AG04449 (cell line): ENCODE measurements at regions not wholly inside any gene's neighbourhood (a gene's known extent, or its start where the extent isn't known, plus 50 kb on each side); places are given as distances from the start of the nearest gene placed in this dataset.

Experiments
- CTCF ChIA-PET: fragments of 350-600 bp; formaldehyde crosslinking; extraction: SDS; loops from one replicate; lab custom pipeline; 2021; ENCODE audit warnings: antibody characterized with exemption; lab: Yijun Ruan, JAX
- POLR2A ChIA-PET: fragments of 400-600, 350-600 bp; formaldehyde crosslinking; extraction: SDS; loops from one replicate; lab custom pipeline; 2020; ENCODE audit warnings: antibody characterized with exemption, inconsistent platforms; lab: Yijun Ruan, JAX
- DNase-seq: peaks from one replicate; pipeline ENCODE4 v3.0.0-alpha.2; 2010; ENCODE audit warnings: low read depth, low spot score
- H3K4me3 ChIP-seq: 2 replicates; pipeline ENCODE4 v1.5.1; 2011; ENCODE audit warnings: low read depth, mild to moderate bottlenecking, control low read depth, low read length
- CTCF ChIP-seq: IDR thresholded peaks from one replicate; pipeline ENCODE4 v1.5.1; 2011; ENCODE audit warnings: mild to moderate bottlenecking, moderate library complexity, low read length, control low read depth, inconsistent platforms; ENCODE audit not compliant: insufficient read depth; ENCODE audit errors: missing control alignments

DNA sequence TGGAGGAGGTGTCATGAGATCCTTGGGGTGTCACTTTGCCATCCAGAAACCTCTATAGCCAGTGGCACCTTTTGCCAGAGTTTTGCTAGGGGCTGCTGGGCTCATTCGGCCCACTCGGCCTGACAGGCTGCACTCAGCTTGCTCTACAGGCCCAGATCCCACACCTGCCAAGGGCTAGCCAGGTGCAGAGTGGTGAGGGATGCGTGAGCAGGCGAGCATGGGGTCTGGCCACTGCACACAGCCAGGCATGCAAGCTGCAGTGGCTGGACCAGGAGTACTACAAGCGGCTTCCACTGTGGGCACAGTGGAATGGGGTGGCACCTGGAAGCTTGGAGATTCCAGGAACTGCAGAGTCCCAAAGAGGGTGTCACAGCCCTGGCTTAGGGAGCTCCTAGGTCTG is 372.7 kb downstream of the CHSY3 start:
- DNase-seq = no peak
- no peak overlapping the region for H3K4me3 ChIP-seq
- no peak for TF ChIP-seq CTCF
- POLR2A ChIA-PET = no interaction called here
- CTCF ChIA-PET = no interaction called here

DNA sequence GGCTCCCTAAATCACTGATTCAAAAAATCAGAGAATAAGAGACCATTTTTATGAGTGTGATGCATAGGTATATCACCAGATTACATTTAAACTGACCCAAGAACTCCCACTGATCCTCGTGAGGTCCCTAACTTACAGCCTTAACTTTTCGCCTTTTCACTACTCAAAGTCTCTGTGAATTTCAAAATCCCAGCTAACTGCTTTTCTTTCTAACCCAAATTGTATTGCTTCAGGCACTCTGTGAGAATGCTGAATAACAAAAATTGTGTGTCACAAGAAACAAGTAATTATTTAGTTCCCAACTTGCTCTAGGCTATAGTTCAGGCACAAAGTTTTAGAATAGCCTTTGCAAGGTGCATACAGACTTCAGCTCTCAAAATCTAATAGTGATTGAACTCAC is 368.6 kb downstream of the CHSY3 start:
- no peak overlapping the region for H3K4me3 ChIP-seq
- no peak for DNase-seq
- TF ChIP-seq CTCF = no peak
- POLR2A ChIA-PET = no interaction called here
- CTCF ChIA-PET = no interaction called here

- no peak overlapping the region for H3K4me3 ChIP-seq
- DNase-seq = no peak
- TF ChIP-seq CTCF = no peak
- POLR2A ChIA-PET = no interaction called here
- CTCF ChIA-PET = no interaction called here
Observed at GRCh38 chr5:130270786-130271185, 366.5 kb downstream of the CHSY3 start.

GRCh38 chr5:130268489-130268888 is 364.2 kb downstream of the CHSY3 start:
- TF ChIP-seq CTCF = no peak
- ChIA-PET POLR2A (no interaction called here), CTCF (no interaction called here)
- DNase-seq = no peak
- no peak overlapping the region for H3K4me3 ChIP-seq

GRCh38 chr5:130267926-130268325 is 363.7 kb downstream of the CHSY3 start:
- ChIA-PET CTCF (no interaction called here), POLR2A (no interaction called here)
- TF ChIP-seq CTCF = no peak

DNA sequence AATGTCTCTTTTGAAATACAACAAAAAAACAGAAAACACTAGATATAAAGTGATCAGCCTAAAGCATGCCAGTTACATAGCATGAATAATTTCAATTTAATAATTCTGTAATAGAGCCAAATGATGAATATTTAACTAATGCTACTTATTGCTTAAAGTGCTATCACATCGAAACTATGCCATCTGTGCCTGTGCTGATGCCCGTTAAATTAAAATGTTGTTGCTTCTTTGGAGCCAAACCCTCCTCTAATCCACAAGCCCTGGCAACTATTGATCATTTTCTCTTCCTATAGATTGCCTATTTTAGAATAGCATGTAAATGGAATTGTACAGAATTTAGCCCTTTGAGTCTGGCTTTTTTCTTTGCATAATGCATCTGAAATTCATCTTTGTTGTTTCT is 356.2 kb downstream of the CHSY3 start:
- no peak for TF ChIP-seq CTCF
- DNase-seq = no peak
- POLR2A ChIA-PET = no interaction called here
- CTCF ChIA-PET = no interaction called here
- no peak overlapping the region for H3K4me3 ChIP-seq

More at GRCh38 chr5:130267926-130268325, 363.7 kb downstream of the CHSY3 start:
- no peak for DNase-seq
- no peak overlapping the region for H3K4me3 ChIP-seq
